ENCODE measurements at regions not wholly inside any gene's neighbourhood (a gene's known extent, or its start where the extent isn't known, plus 50 kb on each side); places are given as distances from the start of the nearest gene placed in this dataset.
"Not testable (repeated sequence)": the region's sequence is repeated elsewhere in the genome, so short reads cannot be mapped to it uniquely, and the experiment has no call there.

- intact Hi-C loops (cut with micrococcal nuclease; ENCODE audit: unreplicated experiment) = loop anchor here (5.0 kb wide), 1 partner anchor 487 kb away; no protein-coding TSS in a partner anchor
- POLR2A ChIA-PET = no interaction called here
- TF ChIP-seq CTCF (IDR thresholded peaks at IDR 0.05; ENCODE audit: insufficient read depth in 1 of 2, low read depth in 1 of 2, low read length in 1 of 2, severe bottlenecking in 1 of 2, unreplicated experiment in 1 of 2) = no peak
- no TSS peak for BruUV-seq (replicated peaks)
- no peak overlapping the region for H3K4me3 Mint-ChIP-seq (ENCODE audit: unreplicated experiment)
- no peak overlapping the region for H3K4me3 ChIP-seq (ENCODE audit: low read depth, low read length)
- H3K9me3 ChIP-seq = no peaks in the 10 kb centered on the region
- peaks cover 33% of the 10 kb centered on the region for H3K4me1 Mint-ChIP-seq (ENCODE audit: low read depth, unreplicated experiment)
- H3K36me3 Mint-ChIP-seq (ENCODE audit: insufficient read depth, unreplicated experiment) = no peaks in the 10 kb centered on the region
- no peaks in the 10 kb centered on the region for H3K36me3 ChIP-seq (ENCODE audit: control insufficient read depth, insufficient read depth, low read length)
- H3K4me1 ChIP-seq = peaks cover 42% of the 10 kb centered on the region
- DNase-seq = no peak
- CTCF ChIA-PET = no interaction called here
- H3K27ac Mint-ChIP-seq (ENCODE audit: unreplicated experiment) = peak overlapping the region; percentile 2
- no peaks in the 10 kb centered on the region for H3K27me3 ChIP-seq (replicated peaks; ENCODE audit: control insufficient read depth, insufficient read depth, low read length)
- peaks cover under 1% of the 10 kb centered on the region for H3K9me3 Mint-ChIP-seq (ENCODE audit: unreplicated experiment)
- no peaks in the 10 kb centered on the region for H3K27me3 Mint-ChIP-seq (ENCODE audit: insufficient read depth, unreplicated experiment)
These were observed 668.9 kb upstream of the LCORL start for GRCh38 chr4:18690291-18690955.

DNA sequence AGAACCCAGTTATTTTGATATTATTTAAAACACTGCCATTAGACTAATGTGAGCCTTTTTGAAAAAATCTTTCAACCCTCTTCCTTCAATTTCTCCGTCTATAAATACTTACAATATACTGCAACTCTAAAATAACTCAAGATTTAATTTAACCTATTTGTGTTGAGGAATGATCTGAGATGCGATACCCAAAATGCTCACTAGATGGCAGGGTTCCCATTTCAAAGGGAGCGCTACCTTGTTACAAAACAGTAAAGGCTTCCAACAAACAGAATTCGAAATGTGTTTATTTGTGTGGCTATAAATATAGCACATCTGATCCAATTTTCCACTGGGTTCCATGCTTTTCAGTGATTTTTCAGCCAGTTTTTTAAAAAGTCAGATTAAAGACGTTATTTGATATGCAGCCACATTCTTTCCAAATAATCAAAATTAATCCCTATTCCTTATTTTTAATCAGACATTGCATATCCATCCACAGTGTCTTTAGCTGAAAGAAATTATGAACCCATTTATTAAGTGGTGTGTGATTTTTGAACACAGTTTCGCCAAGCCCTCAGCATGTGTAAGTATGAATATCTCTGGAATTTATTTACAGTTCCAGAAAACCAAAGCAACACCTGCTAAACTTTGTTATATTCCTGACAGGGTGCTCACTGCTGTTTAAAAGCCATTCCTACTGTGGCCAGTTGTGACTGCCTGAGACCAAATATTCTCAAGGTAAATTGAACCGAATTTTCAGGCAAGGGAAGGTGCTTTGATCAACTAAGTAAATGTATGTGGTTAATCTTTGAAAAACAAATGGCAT, 668.0 kb upstream of the LCORL start:
- Histone ChIP-seq H3K4me1 (peaks cover 42% of the 10 kb centered on the region), H3K36me3 (ENCODE audit: control insufficient read depth, insufficient read depth, low read length) (no peaks in the 10 kb centered on the region), H3K4me3 (ENCODE audit: low read depth, low read length) (no peak overlapping the region), H3K9me3 (no peaks in the 10 kb centered on the region), H3K27me3 (replicated peaks; ENCODE audit: control insufficient read depth, insufficient read depth, low read length) (no peaks in the 10 kb centered on the region)
- TF ChIP-seq CTCF (IDR thresholded peaks at IDR 0.05; ENCODE audit: insufficient read depth in 1 of 2, low read depth in 1 of 2, low read length in 1 of 2, severe bottlenecking in 1 of 2, unreplicated experiment in 1 of 2) = peak; percentile 72 to 80
- Mint-ChIP-seq H3K36me3 (ENCODE audit: insufficient read depth, unreplicated experiment) (no peaks in the 10 kb centered on the region), H3K27ac (ENCODE audit: unreplicated experiment) (no peak overlapping the region), H3K4me1 (ENCODE audit: low read depth, unreplicated experiment) (peaks cover 42% of the 10 kb centered on the region), H3K9me3 (ENCODE audit: unreplicated experiment) (peaks cover 10% of the 10 kb centered on the region), H3K4me3 (ENCODE audit: unreplicated experiment) (peak overlapping the region; percentile 3), H3K27me3 (ENCODE audit: insufficient read depth, unreplicated experiment) (no peaks in the 10 kb centered on the region)
- ChIA-PET CTCF (no interaction called here), POLR2A (no interaction called here)
- intact Hi-C loops (cut with micrococcal nuclease; ENCODE audit: unreplicated experiment) = loop anchor here (1.0 to 5.0 kb wide), 4 partner anchors 245 to 1559 kb away; no protein-coding TSS in a partner anchor
- no TSS peak for BruUV-seq (replicated peaks)
- peak; percentile 46 to 67 for DNase-seq

DNA sequence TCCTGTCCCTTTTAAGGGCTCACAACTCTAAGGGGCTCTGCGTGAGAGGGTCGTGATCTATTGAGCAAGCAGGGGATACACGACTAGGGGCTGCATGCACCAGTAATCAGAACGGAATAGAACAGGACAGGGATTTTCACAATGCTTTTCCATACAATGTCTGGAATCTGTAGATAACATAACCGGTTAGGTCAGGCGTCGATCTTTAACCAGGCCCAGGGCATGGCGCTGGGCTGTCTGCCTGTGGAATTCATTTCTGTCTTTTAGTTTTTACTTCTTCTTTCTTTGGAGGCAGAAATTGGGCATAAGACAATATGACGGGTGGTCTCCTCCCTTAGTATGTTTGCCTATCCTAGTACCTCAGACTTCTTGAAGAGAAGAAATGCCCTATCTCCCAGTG, 666.8 kb upstream of the LCORL start:
- CTCF ChIA-PET; H3K4me3 ChIP-seq (ENCODE audit: low read depth, low read length); H3K9me3 ChIP-seq; H3K36me3 ChIP-seq (ENCODE audit: control insufficient read depth, insufficient read depth, low read length); BruUV-seq (replicated peaks); H3K36me3 Mint-ChIP-seq (ENCODE audit: insufficient read depth, unreplicated experiment); POLR2A ChIA-PET; H3K27me3 Mint-ChIP-seq (ENCODE audit: insufficient read depth, unreplicated experiment); H3K27me3 ChIP-seq (replicated peaks; ENCODE audit: control insufficient read depth, insufficient read depth, low read length): not testable (repeated sequence)
- Mint-ChIP-seq H3K4me3 (ENCODE audit: unreplicated experiment) (peak overlapping the region; percentile 68), H3K27ac (ENCODE audit: unreplicated experiment) (peak overlapping the region; percentile 94), H3K4me1 (ENCODE audit: low read depth, unreplicated experiment) (peaks cover 42% of the 10 kb centered on the region), H3K9me3 (ENCODE audit: unreplicated experiment) (peaks cover 20% of the 10 kb centered on the region)
- peak; percentile 56 to 58 for DNase-seq
- intact Hi-C loops (cut with micrococcal nuclease; ENCODE audit: unreplicated experiment) = loop anchor here (2.0 to 5.0 kb wide), 2 partner anchors 404 to 1560 kb away; no protein-coding TSS in a partner anchor
- H3K4me1 ChIP-seq = peaks cover 42% of the 10 kb centered on the region

Data from Caco-2 (cell line).